ENCODE measurements at regions not wholly inside any gene's neighbourhood (a gene's known extent, or its start where the extent isn't known, plus 50 kb on each side); places are given as distances from the start of the nearest gene placed in this dataset.

- Histone ChIP-seq H3K4me1 (ENCODE audit: insufficient read depth, low read length, severe bottlenecking) (no peaks in the 10 kb centered on the region), H3K79me2 (ENCODE audit: insufficient read depth, low read length) (no peaks in the 10 kb centered on the region), H3K4me2 (ENCODE audit: low read length) (no peak overlapping the region), H3K27ac (ENCODE audit: low read depth, low read length, poor library complexity, severe bottlenecking) (no peak overlapping the region), H4K20me1 (ENCODE audit: insufficient read depth, low read length) (no peaks in the 10 kb centered on the region), H3K9me2 (ENCODE audit: low read depth, low read length) (no peaks in the 10 kb centered on the region), H2AFZ (ENCODE audit: low read length) (no peak overlapping the region), H3F3A (ENCODE audit: insufficient read depth, low read length) (no peaks in the 10 kb centered on the region), H3K4me3 (ENCODE audit: low read depth, low read length, poor library complexity, severe bottlenecking) (no peak overlapping the region), H3K9ac (ENCODE audit: low read length) (no peak overlapping the region), H3K27me3 (ENCODE audit: insufficient read depth, low read length) (peaks cover 3% of the 10 kb centered on the region), H3K9me3 (ENCODE audit: low read length) (no peaks in the 10 kb centered on the region), H3K36me3 (ENCODE audit: insufficient read depth, low read length) (no peaks in the 10 kb centered on the region; the same call in 1 of the 2 replicates)
- no peak for TF ChIP-seq EZH2 (IDR thresholded peaks at IDR 0.05; ENCODE audit: borderline replicate concordance, low read length)
- TF ChIP-seq CTCF (IDR thresholded peaks at IDR 0.05; ENCODE audit: low read length), result no peak
These were observed 83.6 kb downstream of the SPRING1 start for GRCh38 chr12:116654226-116654743.

- no peak overlapping the region for H3K9ac ChIP-seq (ENCODE audit: low read length)
- peaks cover 3% of the 10 kb centered on the region; the same call in 1 of the 2 replicates for H3K27me3 ChIP-seq (ENCODE audit: insufficient read depth, low read length)
- H3K36me3 ChIP-seq (ENCODE audit: insufficient read depth, low read length), result no peaks in the 10 kb centered on the region; the same call in 1 of the 2 replicates
- no peak overlapping the region for H3K4me3 ChIP-seq (ENCODE audit: low read depth, low read length, poor library complexity, severe bottlenecking)
- no peaks in the 10 kb centered on the region for H3K9me3 ChIP-seq (ENCODE audit: low read length)
- H3K27ac ChIP-seq (ENCODE audit: low read depth, low read length, poor library complexity, severe bottlenecking), result no peak overlapping the region
- no peak overlapping the region for H2AFZ ChIP-seq (ENCODE audit: low read length)
- no peak for TF ChIP-seq CTCF (IDR thresholded peaks at IDR 0.05; ENCODE audit: low read length)
- no peak for TF ChIP-seq EZH2 (IDR thresholded peaks at IDR 0.05; ENCODE audit: borderline replicate concordance, low read length)
- no peaks in the 10 kb centered on the region for H4K20me1 ChIP-seq (ENCODE audit: insufficient read depth, low read length)
- H3K79me2 ChIP-seq (ENCODE audit: insufficient read depth, low read length), result no peaks in the 10 kb centered on the region
- no peak overlapping the region for H3K4me2 ChIP-seq (ENCODE audit: low read length)
- H3F3A ChIP-seq (ENCODE audit: insufficient read depth, low read length), result no peaks in the 10 kb centered on the region
- H3K4me1 ChIP-seq (ENCODE audit: insufficient read depth, low read length, severe bottlenecking), result no peaks in the 10 kb centered on the region
- no peaks in the 10 kb centered on the region for H3K9me2 ChIP-seq (ENCODE audit: low read depth, low read length)
These were observed 86.8 kb downstream of the SPRING1 start for GRCh38 chr12:116651089-116651488.

GRCh38 chr12:116650585-116651087 lies 87.2 kb downstream of the SPRING1 start:
- Histone ChIP-seq H3K79me2 (ENCODE audit: insufficient read depth, low read length) (no peaks in the 10 kb centered on the region), H3K4me3 (ENCODE audit: low read depth, low read length, poor library complexity, severe bottlenecking) (no peak overlapping the region), H3K9me2 (ENCODE audit: low read depth, low read length) (no peaks in the 10 kb centered on the region), H3K27me3 (ENCODE audit: insufficient read depth, low read length) (peaks cover 3% of the 10 kb centered on the region; the same call in 1 of the 2 replicates), H3K36me3 (ENCODE audit: insufficient read depth, low read length) (no peaks in the 10 kb centered on the region; the same call in 1 of the 2 replicates), H3K27ac (ENCODE audit: low read depth, low read length, poor library complexity, severe bottlenecking) (no peak overlapping the region), H2AFZ (ENCODE audit: low read length) (no peak overlapping the region), H3K9ac (ENCODE audit: low read length) (no peak overlapping the region), H3K4me2 (ENCODE audit: low read length) (no peak overlapping the region), H3F3A (ENCODE audit: insufficient read depth, low read length) (no peaks in the 10 kb centered on the region), H3K9me3 (ENCODE audit: low read length) (no peaks in the 10 kb centered on the region), H3K4me1 (ENCODE audit: insufficient read depth, low read length, severe bottlenecking) (no peaks in the 10 kb centered on the region), H4K20me1 (ENCODE audit: insufficient read depth, low read length) (no peaks in the 10 kb centered on the region)
- no peak for TF ChIP-seq EZH2 (IDR thresholded peaks at IDR 0.05; ENCODE audit: borderline replicate concordance, low read length)
- TF ChIP-seq CTCF (IDR thresholded peaks at IDR 0.05; ENCODE audit: low read length), result no peak
